HCT116 (cell line): ENCODE measurements at regions not wholly inside any gene's neighbourhood (a gene's known extent, or its start where the extent isn't known, plus 50 kb on each side); places are given as distances from the start of the nearest gene placed in this dataset.

Source experiments
- EGR1 ChIP-seq: IDR thresholded peaks from 2 replicates; pipeline ENCODE4 v1.6.1; 2012; ENCODE audit warnings: low read depth
- FOSL1 ChIP-seq: IDR thresholded peaks from 2 replicates; pipeline ENCODE4 v1.6.1; 2012; ENCODE audit warnings: low read depth
- POLR2A ChIP-seq: IDR thresholded peaks from 2 replicates; pipeline ENCODE4 v1.7.0; 2011; ENCODE audit warnings: borderline replicate concordance; ENCODE audit not compliant: insufficient read depth, insufficient read length; ENCODE audit errors: extremely low read depth
- SRF ChIP-seq: IDR thresholded peaks from 2 replicates; pipeline ENCODE4 v1.6.1; 2012; ENCODE audit warnings: low read depth
- ZFX ChIP-seq: fragments of 450-650 bp; IDR thresholded peaks from 2 replicates; pipeline ENCODE4 v1.6.1; 2017
- TF ChIP-seq, protein P1 (sequence below): IDR thresholded peaks from 2 replicates; pipeline ENCODE4 v1.6.1; 2012; ENCODE audit warnings: low read depth

GRCh38 chr11:91489989-91490388, 734.6 kb upstream of the FAT3 start:
- TF ChIP-seq POLR2A, result no peak
- TF ChIP-seq, protein P1, sequence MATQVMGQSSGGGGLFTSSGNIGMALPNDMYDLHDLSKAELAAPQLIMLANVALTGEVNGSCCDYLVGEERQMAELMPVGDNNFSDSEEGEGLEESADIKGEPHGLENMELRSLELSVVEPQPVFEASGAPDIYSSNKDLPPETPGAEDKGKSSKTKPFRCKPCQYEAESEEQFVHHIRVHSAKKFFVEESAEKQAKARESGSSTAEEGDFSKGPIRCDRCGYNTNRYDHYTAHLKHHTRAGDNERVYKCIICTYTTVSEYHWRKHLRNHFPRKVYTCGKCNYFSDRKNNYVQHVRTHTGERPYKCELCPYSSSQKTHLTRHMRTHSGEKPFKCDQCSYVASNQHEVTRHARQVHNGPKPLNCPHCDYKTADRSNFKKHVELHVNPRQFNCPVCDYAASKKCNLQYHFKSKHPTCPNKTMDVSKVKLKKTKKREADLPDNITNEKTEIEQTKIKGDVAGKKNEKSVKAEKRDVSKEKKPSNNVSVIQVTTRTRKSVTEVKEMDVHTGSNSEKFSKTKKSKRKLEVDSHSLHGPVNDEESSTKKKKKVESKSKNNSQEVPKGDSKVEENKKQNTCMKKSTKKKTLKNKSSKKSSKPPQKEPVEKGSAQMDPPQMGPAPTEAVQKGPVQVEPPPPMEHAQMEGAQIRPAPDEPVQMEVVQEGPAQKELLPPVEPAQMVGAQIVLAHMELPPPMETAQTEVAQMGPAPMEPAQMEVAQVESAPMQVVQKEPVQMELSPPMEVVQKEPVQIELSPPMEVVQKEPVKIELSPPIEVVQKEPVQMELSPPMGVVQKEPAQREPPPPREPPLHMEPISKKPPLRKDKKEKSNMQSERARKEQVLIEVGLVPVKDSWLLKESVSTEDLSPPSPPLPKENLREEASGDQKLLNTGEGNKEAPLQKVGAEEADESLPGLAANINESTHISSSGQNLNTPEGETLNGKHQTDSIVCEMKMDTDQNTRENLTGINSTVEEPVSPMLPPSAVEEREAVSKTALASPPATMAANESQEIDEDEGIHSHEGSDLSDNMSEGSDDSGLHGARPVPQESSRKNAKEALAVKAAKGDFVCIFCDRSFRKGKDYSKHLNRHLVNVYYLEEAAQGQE, result no peak
- no peak for TF ChIP-seq EGR1
- TF ChIP-seq ZFX, result no peak
- TF ChIP-seq SRF, result no peak
- no peak for TF ChIP-seq FOSL1
